H1 (cell line): ENCODE measurements at regions not wholly inside any gene's neighbourhood (a gene's known extent, or its start where the extent isn't known, plus 50 kb on each side); places are given as distances from the start of the nearest gene placed in this dataset.

Source experiments
- BCL11A ChIP-seq, 2 experiments: IDR thresholded peaks; one replicate each; pipeline ENCODE4 v1.6.1; 2011; ENCODE audit warnings: low read depth in 2 of 2, low read length in 2 of 2, mild to moderate bottlenecking in 2 of 2
- BRCA1 ChIP-seq: IDR thresholded peaks from 2 replicates; pipeline ENCODE4 v1.6.1; 2012; ENCODE audit warnings: low read depth, low read length, improper control_type of control experiment
- YY1 ChIP-seq: IDR thresholded peaks from 2 replicates; pipeline ENCODE4 v1.6.1; 2011; ENCODE audit warnings: low read depth, mild to moderate bottlenecking, low read length

- TF ChIP-seq YY1, result no peak
- no peak for TF ChIP-seq BCL11A (IDR thresholded peaks at IDR 0.05; ENCODE audit: low read depth in 2 of 2, low read length in 2 of 2)
- TF ChIP-seq BRCA1, result no peak
Observed at GRCh38 chr13:109372666-109373065, 413.7 kb downstream of the IRS2 start (continued).
